GM19395 (cell line): ENCODE measurements at regions not wholly inside any gene's neighbourhood (a gene's known extent, or its start where the extent isn't known, plus 50 kb on each side); places are given as distances from the start of the nearest gene placed in this dataset.

Experiments used
- ATAC-seq: cut with Tn5 transposase; IDR thresholded peaks from one replicate; pipeline ENCODE4 v1.9.1; 2021; ENCODE audit warnings: mild to moderate bottlenecking, moderate library complexity; ENCODE audit not compliant: unreplicated experiment

DNA sequence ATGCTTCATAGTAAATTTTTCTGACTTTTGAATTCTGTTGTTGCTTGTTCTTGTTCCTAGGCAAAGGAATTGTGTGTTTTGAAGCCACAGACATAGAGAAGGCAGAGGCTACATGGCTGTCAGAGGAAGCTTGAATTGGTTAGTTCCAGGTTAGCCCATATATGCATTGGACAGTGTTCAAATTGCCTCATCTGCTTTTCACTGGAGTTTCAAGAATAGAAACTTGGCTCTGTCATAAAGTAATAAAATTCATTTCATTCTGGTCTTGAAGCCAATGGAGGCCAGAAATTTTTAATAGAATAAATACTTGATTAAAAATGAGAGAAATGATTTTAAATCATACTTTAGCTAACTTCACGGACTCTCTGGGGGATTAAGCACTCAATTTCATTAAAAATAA lies 178.0 kb downstream of the YIPF5 start:
- ATAC-seq, result no peak

DNA sequence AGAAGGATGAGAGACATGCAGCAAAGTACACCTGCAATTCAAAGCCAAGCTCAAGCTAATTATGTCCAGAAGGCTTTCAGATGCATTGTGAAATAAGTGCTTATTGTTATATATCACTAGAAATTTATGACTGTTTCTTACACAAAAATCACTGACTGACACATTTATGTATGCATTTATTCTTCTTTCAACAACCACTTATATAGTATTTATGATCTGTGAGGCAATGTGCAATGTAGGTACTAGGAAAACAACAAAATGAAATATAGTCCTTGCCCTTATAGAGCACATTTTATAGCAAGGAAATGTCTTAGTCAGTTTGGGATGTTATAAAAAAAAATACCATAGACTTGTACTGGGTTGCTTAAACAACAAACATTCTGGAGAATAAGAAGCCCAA lies 167.6 kb downstream of the YIPF5 start:
- ATAC-seq, result no peak

- no peak for ATAC-seq
These were observed 166.8 kb downstream of the YIPF5 start for GRCh38 chr5:144003636-144004035.

DNA sequence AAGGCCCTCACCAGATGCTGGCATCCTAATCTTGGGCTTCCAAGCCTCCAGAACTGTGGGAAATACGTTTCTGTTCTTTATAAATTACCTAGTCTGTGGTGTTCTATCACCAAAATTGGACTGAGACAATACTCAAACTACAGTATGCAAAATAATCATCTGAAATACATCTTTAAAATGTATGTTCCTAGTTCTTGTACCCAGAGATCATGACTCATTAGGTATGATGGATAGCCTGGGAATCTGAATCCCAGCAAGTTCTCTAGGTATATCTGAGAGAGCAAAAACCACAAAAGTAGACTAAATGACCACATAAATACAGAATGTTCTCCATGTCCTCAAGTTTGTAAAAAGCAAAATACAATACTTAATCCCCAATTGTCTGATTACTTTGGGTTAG lies 166.3 kb downstream of the YIPF5 start:
- ATAC-seq, result no peak

DNA sequence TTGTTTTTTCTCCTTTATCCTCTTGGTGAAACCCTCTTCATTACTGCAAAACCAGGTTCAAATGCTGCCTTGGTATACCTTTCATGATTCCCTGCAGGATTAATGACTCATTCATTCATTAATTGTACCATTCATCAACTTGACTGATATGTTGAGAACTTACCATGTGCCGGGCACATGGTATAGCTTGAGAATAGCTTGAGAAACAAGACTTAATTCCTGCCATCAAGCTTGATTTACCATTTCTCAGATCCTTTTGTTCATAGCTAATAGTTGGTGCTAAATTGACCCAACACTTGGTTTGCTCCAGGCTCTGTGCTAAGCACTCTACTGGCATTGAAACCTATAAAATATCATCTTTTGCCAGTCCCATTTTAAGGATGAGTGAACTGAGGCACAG lies 165.7 kb downstream of the YIPF5 start:
- no peak for ATAC-seq

DNA sequence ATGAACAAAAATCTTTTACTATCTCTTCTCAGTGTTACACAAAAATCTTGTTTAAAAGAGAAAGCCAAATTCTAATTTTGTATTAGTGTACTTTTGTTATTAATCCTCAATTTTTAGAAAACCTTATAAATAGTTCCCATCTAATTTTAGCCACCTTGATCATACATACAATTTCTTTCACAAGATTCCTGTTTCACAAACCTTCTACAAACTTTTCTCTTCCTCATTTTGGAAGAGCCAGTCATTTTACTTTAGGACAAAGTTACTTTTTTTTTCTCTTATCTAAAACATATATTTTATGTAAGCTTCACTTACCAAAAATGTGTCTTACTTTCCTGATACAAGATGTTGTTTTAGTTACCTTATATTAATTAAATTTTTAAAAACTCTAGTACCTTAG lies 161.3 kb downstream of the YIPF5 start:
- ATAC-seq, result no peak

DNA sequence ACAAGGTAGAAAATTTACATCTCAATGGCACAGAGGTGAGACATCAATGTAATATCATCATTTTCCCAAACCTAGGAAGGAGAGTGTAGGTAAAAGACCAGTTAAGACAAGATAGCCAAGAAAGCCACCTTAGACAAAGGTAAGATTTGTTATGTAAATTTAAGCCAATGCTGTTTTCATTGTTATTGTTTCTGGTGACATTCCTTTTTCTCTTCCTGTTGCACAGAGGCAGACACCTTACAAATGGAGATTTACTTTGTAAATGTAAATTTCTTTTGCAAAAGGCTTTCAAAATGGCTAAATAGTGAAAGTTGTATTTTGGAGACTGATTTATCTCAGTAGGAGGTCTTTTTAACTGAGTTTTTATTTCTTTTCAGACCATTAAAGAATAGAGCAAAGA lies 159.1 kb downstream of the YIPF5 start:
- no peak for ATAC-seq

- ATAC-seq, result no peak
These were observed 156.6 kb downstream of the YIPF5 start for GRCh38 chr5:144013816-144014215.

DNA sequence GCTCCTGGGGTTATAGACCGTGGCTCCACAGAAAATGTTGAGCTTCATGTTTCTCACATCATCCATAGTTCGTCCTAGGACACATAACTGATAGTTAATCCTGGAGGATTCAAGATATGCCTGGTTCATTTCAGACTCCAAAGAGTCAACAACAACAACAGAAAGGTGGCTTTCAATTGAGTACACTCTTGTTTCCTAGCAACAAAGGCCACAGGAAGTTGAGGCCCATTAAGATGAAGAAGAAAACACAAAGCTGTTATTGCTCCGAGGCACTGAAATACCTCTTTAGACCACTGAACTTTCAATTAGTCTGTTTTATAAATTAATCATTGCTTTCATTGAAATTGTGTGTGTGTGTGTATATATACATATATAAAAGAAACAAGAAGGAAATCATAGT lies 154.5 kb downstream of the YIPF5 start:
- no peak for ATAC-seq

DNA sequence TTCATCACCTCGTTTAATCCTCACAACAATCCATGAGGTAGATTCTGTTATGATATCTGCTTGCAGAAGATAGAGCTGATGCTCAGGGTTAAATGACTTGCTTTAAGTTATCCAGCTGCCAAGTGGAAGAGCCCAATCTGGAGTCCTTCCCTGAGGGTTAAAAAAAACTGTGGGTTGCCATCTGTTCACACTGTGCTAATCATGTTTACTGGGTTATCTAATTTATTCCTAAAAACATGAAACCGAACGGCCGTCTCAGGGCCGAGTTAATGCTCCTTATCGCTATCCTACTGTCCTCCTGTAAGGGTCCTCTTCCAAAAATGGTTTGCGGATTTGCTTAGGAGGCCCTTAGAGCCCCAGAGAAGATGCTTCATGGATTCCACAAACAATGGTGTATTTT lies 153.3 kb downstream of the YIPF5 start:
- ATAC-seq, result no peak

DNA sequence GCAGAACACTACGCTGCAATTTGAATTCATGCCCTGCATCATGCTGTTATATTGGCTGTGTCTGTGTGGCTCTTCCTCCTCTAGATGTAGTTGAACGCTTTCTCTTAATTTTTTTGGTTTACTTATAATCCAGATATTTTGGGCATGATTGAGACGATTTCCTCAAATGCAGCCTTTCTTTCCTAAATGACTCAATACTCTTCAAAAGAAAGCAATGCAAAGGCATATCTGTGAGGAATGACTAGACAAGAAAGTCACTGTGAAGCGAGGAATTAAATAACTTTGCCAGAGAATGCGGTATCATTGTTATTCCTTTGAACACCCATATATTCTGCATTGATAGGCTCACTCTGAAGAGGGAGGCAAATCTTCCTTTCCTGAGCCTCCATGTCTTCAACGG lies 152.8 kb downstream of the YIPF5 start:
- no peak for ATAC-seq

- no peak for ATAC-seq
These were observed 146.4 kb downstream of the YIPF5 start for GRCh38 chr5:144024090-144024489.

GRCh38 chr5:144024545-144024944 lies 145.9 kb downstream of the YIPF5 start:
- ATAC-seq, result no peak

GRCh38 chr5:144026286-144026685 lies 144.2 kb downstream of the YIPF5 start:
- no peak for ATAC-seq

DNA sequence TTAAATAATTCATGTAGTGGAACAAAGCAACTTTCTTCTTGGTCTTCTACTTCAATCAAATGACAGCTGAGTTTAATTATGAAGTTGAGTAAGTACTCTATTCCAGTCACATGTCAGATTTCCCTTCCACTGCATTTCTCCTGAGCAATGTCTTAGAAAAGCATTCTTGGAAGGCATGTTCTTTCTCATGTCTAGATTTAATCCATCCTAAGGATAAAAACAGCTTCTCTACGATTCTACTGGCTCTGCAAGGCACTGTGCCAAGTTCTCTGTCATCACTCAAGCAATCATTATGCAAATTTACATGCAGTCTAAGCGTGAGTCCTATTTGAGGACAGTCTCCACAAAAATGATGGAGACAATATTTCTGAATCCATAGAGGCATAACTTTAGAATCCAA lies 142.4 kb downstream of the YIPF5 start:
- ATAC-seq, result no peak

DNA sequence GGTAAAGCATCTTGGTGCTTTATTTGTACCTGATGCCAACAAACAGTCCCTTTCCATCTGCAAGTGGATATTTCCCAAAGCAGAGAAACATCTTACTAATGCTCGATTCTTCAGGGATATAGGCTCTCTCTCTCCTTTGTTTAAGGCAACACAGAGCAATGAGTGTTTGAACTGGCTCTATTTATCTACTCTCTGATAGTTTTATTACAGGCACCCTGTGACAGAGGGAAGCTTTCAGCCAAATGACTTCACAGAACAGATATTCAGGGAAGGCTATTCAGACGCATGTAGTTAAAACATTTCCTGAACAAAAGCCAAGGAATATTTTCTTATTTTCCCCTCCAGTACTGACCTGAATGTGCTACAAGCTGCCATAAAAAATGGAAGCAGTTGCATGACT lies 141.8 kb downstream of the YIPF5 start:
- ATAC-seq, result no peak

DNA sequence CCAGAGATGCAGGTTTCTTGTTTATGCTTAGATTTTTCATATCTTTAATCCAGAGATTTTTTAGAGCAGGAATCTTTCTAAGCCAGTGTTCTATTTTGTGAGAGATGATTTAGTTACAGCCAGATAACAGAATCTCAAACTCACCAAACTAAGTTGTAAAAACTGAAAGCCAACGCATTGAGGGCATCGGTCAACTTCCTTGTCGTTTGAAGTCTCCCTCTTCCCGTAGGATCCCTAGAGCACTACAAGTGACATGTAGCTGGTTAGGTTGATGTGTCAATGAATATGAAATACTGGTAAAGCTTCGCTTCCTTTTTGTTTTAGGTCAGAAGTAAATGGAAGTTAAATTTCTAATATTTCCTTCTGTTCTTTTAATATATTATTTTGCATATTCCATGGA lies 139.6 kb downstream of the YIPF5 start:
- no peak for ATAC-seq

GRCh38 chr5:144032375-144032774 lies 138.1 kb downstream of the YIPF5 start:
- no peak for ATAC-seq

DNA sequence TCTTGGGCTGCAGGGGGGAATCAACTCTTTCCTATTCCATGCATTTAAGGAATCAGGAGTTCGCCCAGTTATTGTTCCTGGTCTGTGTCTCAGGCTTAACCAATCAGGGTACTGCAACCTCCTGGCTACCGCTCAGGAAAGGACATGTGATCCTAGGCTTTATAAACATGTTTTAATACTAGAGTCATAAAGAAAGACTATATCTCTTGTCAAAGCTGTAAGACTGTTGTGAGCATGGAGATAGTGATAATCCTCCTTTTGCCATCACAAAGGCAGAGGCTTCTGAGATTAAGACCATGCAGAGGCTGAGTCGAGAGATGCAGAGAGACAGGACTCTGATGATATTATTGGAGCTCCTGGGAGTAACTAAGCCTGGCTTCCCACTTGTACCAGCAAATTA lies 137.0 kb downstream of the YIPF5 start:
- no peak for ATAC-seq

DNA sequence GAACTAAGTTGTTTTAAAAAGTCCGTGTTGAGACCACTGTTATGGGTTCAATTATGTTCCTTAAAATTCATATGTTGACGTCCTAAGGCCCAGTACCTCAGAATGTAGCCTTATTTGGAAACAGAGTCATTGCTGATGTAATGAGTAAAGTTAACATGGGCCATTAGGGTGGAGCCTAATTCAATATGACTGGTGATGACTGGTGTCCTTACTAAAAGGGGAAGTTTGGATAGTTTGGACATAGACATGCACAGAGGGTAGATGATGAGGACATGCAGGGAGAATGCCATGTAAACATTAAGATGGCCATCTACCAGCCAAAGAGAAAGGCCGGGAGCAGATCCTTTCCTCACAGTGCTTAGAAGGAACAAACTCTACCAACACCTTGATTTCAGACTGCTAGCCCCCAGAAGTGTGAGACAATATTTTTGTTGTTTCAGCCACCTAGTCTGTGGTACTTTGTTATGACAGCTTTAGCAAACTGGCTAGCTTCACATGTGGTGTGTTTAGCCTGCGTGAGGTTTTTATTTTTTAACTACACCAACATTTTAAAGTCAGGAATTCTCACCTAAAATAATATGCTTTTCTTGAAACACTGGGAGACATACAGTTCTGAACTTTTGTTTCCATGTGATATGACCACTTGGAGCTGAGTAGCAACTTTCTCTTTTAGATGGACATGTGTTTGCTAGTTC lies 135.3 kb downstream of the YIPF5 start:
- ATAC-seq, result no peak

DNA sequence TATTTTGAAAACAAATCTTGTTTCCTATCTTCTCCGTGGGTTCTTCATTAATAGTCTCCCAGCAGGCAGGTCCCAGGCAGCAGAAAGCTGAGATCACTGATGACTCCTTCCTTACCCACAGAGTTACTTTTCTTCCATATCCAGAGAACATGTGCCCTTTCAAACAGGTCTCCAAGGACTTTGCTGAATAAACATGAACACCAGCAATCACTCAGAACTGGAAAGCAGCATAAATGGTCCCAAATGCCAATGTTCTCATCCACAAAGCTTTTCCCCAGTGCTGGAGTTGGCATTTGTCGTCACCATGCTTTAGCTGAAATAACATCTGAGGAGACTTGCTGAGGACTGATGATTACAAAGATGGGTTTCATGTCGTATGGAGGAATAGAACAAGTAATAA lies 134.0 kb downstream of the YIPF5 start:
- no peak for ATAC-seq

DNA sequence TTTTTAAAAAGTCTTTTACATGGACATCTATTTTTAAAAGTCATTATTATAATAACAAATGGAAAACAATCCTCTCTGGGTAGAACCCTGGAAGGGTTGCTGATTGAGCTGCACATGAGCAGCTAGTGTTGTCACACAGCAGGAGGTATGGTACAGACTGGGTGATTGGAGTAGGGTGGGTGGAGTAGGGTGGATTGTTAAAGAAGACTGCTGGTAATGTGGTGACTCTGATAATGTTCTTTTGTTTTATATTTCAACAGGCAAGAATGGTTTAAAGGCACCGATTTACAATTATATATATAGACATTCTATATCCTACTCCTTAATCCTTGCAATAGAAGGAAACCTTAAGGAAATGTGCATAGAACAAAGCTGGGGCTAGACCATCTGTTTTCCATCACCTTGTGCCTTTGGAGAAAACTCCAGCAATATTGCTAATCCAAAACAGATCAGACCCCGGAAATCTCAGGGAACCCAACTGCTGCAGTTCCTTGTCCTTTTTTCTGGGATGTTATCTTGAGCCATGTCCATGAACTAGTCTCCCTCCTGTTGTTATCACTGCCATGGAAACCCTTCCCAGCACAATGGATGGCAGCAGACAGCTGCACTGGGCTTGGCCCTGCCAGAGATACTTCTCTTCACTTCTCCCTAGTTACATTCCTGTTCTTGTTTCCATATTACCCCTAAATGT lies 129.7 kb downstream of the YIPF5 start:
- no peak for ATAC-seq

DNA sequence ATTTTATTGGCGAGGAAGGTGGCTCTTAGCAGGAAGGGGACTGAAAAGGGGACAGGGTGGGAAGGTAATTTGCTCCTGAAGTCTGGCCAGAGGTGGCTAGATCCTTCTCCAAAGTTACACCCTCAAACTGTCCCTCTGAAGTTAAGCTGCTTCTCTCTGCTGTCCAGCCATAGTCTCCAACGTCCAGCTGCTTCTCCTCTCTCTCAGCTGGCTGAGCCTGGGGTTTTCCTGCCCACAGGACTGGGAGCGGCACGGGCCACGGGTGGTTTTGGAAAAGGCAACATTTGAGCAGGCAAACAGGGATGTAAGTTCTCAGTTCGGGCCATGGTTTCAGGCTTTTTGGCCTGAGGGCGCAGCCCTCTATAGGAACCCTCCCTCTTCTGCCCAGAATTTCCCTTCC lies 128.3 kb downstream of the YIPF5 start:
- ATAC-seq, result no peak
